ENCODE measurements at regions not wholly inside any gene's neighbourhood (a gene's known extent, or its start where the extent isn't known, plus 50 kb on each side); places are given as distances from the start of the nearest gene placed in this dataset.
"Not testable (repeated sequence)": the region's sequence is repeated elsewhere in the genome, so short reads cannot be mapped to it uniquely, and the experiment has no call there.

DNA sequence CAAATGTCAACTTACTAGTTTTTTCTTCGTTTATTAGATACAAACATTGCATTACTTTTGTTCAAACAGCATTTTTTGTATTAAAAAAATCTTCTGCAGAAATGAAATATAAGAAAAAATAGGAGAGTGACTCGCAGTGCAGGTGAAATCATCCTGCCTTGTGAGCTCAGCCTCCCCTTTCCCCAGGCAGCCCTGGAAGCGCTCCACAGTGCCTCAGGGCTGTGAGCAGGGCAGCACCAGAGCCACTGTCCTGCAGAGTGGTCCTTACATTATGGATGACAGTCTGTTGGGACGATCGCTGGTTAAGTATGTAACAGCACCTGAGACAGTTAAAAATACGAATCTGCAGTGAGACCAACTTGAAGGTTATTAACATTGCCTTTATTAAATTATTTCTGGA lies 695.4 kb upstream of the POM121L12 start:
- Mint-ChIP-seq H3K27ac (no peak overlapping the region), H3K27me3 (no peaks in the 10 kb centered on the region), H3K4me1 (ENCODE audit: low read depth) (no peaks in the 10 kb centered on the region), H3K9me3 (peaks cover 3% of the 10 kb centered on the region), H3K4me3 (no peak overlapping the region), H3K36me3 (ENCODE audit: low read depth) (no peaks in the 10 kb centered on the region)
- no peak for DNase-seq
- peaks cover 0 to 26% of the 10 kb centered on the region in 2 experiments for H3K9me3 ChIP-seq (ENCODE audit: control insufficient read depth in 1 of 2, insufficient read depth in 1 of 2, low read length in 2 of 2)
- POLR2A ChIA-PET = no interaction called here
- no peak overlapping the region for H3K27ac ChIP-seq (ENCODE audit: low read depth in 1 of 2, low read length in 2 of 2)
- TF ChIP-seq, protein P1, sequence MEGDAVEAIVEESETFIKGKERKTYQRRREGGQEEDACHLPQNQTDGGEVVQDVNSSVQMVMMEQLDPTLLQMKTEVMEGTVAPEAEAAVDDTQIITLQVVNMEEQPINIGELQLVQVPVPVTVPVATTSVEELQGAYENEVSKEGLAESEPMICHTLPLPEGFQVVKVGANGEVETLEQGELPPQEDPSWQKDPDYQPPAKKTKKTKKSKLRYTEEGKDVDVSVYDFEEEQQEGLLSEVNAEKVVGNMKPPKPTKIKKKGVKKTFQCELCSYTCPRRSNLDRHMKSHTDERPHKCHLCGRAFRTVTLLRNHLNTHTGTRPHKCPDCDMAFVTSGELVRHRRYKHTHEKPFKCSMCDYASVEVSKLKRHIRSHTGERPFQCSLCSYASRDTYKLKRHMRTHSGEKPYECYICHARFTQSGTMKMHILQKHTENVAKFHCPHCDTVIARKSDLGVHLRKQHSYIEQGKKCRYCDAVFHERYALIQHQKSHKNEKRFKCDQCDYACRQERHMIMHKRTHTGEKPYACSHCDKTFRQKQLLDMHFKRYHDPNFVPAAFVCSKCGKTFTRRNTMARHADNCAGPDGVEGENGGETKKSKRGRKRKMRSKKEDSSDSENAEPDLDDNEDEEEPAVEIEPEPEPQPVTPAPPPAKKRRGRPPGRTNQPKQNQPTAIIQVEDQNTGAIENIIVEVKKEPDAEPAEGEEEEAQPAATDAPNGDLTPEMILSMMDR (IDR thresholded peaks at IDR 0.05) = no peak
- H3K36me3 ChIP-seq (ENCODE audit: insufficient read depth, low read length) = no peaks in the 10 kb centered on the region
- H3K4me1 ChIP-seq (ENCODE audit: insufficient read depth, low read length) = no peaks in the 10 kb centered on the region
- ATAC-seq (ENCODE audit: poor library complexity) = no peak
- no peak overlapping the region for H3K4me3 ChIP-seq (ENCODE audit: low read length)
- CTCF ChIA-PET = no interaction called here
- intact Hi-C loops (cut with DNase I, micrococcal nuclease) = no loop called here
- H3K27me3 ChIP-seq (ENCODE audit: control insufficient read depth in 1 of 2, insufficient read depth in 2 of 2, low read length in 2 of 2) = no peaks in the 10 kb centered on the region

DNA sequence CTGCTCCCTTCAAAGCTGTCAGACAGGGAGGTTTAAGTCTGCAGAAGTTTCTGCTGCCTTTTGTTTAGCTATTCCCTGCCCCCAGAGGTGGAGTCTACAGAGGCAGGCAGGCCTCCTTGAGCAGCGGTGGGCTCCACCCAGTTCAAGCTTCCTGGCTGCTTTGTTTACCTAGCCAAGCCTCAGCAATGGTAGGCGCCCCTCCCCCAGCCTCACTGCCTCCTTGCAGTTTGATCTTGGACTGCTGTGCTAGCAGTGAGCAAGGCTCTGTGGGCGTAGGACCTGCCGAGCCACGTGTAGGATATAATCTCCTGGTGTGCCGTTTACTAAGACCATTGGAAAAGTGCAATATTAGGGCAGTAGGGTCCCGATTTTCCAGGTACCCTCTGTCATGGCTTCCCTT lies 707.1 kb upstream of the POM121L12 start:
- intact Hi-C loops (cut with DNase I, micrococcal nuclease); ATAC-seq (ENCODE audit: poor library complexity); H3K4me1 ChIP-seq (ENCODE audit: insufficient read depth, low read length); H3K36me3 Mint-ChIP-seq (ENCODE audit: low read depth); H3K4me1 Mint-ChIP-seq (ENCODE audit: low read depth); DNase-seq; H3K27me3 Mint-ChIP-seq; H3K27ac Mint-ChIP-seq; H3K27ac ChIP-seq (ENCODE audit: low read depth in 1 of 2, low read length in 2 of 2); H3K27me3 ChIP-seq (ENCODE audit: control insufficient read depth in 1 of 2, insufficient read depth in 2 of 2, low read length in 2 of 2); H3K4me3 Mint-ChIP-seq; CTCF ChIA-PET; POLR2A ChIA-PET; H3K4me3 ChIP-seq (ENCODE audit: low read length); H3K36me3 ChIP-seq (ENCODE audit: insufficient read depth, low read length); H3K9me3 Mint-ChIP-seq: not testable (repeated sequence)
- peaks cover 5 to 13% of the 10 kb centered on the region in 2 experiments for H3K9me3 ChIP-seq (ENCODE audit: control insufficient read depth in 1 of 2, insufficient read depth in 1 of 2, low read length in 2 of 2)

DNA sequence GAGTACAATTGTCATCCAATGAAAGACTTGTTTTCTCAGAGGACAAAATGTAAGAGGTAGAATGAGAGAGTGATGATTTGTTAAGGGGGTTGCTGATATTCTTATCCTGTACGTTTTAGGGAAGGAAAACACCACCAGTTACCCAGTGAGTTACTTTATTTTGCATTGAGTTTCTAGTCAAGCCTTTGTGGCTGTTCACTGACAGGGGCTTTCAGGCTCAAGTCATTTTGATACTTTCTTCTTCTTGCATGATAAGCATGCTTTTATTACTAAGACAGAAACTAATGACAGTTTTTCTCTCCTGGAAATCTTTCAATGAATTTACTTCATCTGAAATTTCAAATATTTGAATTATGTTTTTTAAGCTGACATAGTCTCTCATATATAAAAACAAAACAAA lies 710.2 kb upstream of the POM121L12 start:
- peaks cover 13% of the 10 kb centered on the region for H3K9me3 Mint-ChIP-seq
- no peaks in the 10 kb centered on the region for H3K4me1 ChIP-seq (ENCODE audit: insufficient read depth, low read length)
- H3K27me3 ChIP-seq (ENCODE audit: control insufficient read depth in 1 of 2, insufficient read depth in 2 of 2, low read length in 2 of 2) = no peaks in the 10 kb centered on the region

More for the DNA sequence above, 710.2 kb upstream of the POM121L12 start:
- CTCF ChIA-PET = no interaction called here
- no peak overlapping the region for H3K4me3 ChIP-seq (ENCODE audit: low read length)
- ATAC-seq (ENCODE audit: poor library complexity) (no peak), DNase-seq (no peak)
- POLR2A ChIA-PET = no interaction called here
- no peaks in the 10 kb centered on the region for H3K27me3 Mint-ChIP-seq
- no peaks in the 10 kb centered on the region for H3K4me1 Mint-ChIP-seq (ENCODE audit: low read depth)
- no peak overlapping the region for H3K4me3 Mint-ChIP-seq
- no peak overlapping the region for H3K27ac ChIP-seq (ENCODE audit: low read depth in 1 of 2, low read length in 2 of 2)
- peaks cover 12 to 18% of the 10 kb centered on the region in 2 experiments for H3K9me3 ChIP-seq (ENCODE audit: control insufficient read depth in 1 of 2, insufficient read depth in 1 of 2, low read length in 2 of 2)
- H3K27ac Mint-ChIP-seq = no peak overlapping the region
- no peaks in the 10 kb centered on the region for H3K36me3 Mint-ChIP-seq (ENCODE audit: low read depth)
- no peaks in the 10 kb centered on the region for H3K36me3 ChIP-seq (ENCODE audit: insufficient read depth, low read length)
- TF ChIP-seq, protein P1 (IDR thresholded peaks at IDR 0.05) = no peak
- intact Hi-C loops (cut with DNase I, micrococcal nuclease) = no loop called here

All from CD4-positive, alpha-beta T cell (primary cell).